Fibroblast of skin of right biceps (primary cell): ENCODE measurements at regions not wholly inside any gene's neighbourhood (a gene's known extent, or its start where the extent isn't known, plus 50 kb on each side); places are given as distances from the start of the nearest gene placed in this dataset.

Experiments used
- DNase-seq: peaks from one replicate; pipeline ENCODE4 v3.0.0-alpha.2; 2013

DNA sequence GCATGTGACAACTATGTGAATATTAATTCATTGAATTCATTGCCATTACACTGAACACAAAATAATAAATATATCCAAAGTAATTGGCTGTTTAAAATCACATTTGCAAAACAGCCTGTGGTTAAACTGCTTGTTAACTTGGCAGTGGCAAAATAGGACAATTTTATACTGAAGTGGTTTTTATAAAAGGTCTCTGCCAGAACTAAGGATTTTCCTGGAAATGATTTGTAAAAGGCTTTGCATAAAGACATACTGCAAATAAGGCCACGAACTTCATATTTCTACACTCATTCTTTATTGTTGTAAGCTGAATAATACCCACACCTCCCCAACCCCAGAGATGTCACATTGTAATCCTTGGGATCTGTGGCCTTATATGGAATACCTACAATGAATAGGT is 370.3 kb upstream of the RGMB start:
- no peak for DNase-seq

DNA sequence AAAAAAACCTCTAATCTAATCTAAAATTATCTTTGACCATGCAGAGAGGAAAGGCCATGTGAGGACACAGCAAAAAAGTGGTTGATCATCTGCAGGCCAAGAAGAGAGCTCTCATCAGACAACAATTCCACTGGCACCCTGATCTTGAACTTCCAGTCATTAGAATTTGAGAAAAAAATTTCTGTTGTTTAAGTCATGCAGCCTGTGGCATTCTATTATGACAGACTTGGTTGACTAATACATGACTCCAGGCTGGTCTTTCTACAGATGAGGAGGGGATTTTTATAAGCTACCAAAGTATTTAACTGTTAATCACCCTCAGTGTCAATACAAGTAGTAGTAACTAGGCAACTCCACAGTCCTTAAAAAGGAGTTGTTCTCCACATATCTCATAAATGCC is 358.5 kb upstream of the RGMB start:
- DNase-seq: peak; percentile 97

- DNase-seq: peak; percentile 42
These were observed 357.8 kb upstream of the RGMB start for GRCh38 chr5:98415663-98416062.

- peak; percentile 63 for DNase-seq
These were observed 356.9 kb upstream of the RGMB start for GRCh38 chr5:98416541-98416940.

- DNase-seq: no peak
These were observed 353.6 kb upstream of the RGMB start for GRCh38 chr5:98419825-98420224.

DNA sequence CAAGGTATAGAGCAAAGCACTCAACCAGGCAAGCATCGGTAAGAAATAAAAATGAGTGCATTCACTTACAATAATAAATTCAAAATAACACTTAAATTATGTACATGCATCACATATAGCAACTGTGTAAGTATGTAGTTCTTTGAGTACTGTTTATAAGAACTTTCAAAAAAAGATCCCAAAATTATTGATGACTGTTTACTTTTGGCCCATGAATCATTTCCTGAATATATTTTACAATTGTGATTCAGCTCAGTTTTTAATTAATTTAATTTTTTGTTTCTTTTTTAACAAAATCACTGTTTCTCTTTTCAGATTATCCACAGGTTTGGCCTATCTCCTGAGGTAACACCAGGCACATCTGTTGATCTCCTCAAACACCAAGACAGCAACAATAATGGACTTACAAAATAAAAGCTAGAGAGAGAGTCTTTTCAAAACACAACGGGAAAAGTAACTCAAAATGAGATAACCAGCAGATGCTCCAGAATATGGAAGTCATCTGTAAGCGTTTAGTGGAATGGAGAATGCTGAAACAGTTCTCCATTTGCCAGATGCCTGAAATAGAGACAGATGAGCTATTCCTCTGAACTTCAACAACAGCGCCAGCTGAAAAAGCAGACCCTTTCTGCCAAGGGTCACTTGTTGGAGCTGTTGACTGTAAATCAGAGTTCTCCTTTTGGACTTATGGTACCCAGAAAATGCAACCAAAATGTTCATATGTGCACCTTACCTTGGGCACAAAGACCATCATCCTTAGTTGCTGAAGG is 348.6 kb upstream of the RGMB start:
- DNase-seq: peak; percentile 64

DNA sequence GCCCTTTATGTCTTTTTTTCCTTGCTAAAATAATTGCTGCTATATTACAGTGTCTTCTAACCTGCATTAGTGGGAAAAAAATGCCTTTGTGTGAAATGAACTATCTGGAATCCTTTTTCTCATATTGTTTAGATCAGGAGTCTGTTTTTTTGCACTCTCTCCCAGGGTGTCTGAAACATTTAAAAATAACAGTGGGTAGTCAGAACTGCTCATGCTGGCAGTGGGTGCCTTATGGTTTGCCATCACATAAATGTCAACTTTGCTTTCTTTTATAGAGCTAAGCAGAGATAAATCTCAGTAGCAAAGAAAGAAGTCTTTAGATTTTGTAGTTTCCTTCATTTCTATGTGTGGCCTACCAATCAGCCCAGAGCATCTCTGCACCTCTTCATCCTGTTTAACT is 347.8 kb upstream of the RGMB start:
- DNase-seq: no peak

DNA sequence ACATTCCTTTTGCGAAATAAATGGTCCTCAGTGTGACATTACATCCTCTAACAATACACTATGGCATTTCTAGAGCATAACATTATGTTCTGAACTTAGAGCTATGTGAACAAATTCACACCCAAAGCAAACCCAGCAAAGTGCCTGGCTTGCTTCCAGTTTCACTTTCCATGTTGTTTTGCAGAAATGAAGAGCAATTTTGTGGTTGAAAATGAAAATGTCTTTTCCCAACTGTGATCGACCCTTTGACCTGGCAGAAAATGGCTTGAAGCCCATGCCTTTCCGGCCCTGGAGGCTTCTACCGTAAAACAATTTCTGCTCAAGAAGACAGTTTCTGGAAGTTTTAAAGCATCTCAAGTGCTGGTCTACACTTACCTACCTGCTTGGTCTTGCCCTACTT is 344.7 kb upstream of the RGMB start:
- peak; percentile 59 for DNase-seq

- DNase-seq: no peak
These were observed 341.1 kb upstream of the RGMB start for GRCh38 chr5:98432378-98432777.

DNA sequence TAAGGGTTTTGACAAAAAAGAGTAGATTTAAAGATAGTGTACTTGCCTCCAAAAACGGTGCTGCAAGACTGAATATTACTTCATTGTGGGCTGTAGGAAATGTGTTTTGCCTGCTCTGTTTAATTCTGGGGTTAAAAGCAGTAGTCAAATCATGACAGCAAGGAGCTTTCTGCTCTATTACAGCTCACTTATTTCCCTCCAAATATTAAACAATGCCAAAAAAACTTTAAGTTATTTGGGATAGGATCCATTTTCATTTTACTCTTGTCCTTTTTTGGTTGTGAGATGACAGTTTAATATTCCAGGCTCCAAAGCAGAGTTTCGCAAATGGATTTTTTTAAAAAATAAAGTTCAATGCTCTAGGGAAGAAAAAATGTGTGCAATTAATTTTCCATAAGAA is 340.4 kb upstream of the RGMB start:
- DNase-seq: no peak

DNA sequence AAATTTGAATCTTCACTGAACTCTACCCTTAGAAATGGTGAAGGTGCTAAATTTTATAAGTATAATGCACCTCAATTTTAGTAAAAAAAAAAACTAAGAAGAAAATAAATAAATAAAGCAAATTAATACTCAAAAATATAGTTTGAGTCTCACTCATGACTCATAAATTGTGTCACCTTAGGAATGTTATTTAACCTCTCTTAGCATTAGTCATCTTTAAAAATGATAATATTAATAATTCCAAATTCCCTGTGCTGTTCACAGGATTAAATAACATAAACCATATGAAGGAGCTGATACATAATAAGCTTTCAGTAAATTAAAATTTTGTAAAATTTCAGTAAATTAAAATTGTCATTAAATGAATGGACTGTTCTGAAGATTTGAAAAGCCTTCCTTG is 339.8 kb upstream of the RGMB start:
- DNase-seq: peak; percentile 49

DNA sequence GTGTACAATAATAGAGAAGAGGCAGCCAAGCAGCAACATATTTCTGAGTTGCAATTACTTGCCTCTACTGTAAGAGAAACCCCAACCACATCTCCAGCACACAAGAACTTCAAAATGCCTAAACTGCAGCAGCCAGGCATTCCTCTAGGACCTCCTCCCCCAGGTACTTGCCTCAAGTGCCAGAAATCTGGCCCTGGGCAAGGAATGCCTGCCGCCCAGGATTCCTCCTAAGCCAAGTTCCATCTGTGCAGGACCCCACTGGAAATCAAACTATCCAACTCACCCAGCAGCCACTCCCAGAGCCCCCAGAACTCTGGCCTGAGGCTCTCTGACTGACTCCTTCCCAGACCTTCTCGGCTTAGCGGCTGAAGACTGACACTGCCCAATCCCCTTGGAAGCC is 336.8 kb upstream of the RGMB start:
- DNase-seq: no peak

DNA sequence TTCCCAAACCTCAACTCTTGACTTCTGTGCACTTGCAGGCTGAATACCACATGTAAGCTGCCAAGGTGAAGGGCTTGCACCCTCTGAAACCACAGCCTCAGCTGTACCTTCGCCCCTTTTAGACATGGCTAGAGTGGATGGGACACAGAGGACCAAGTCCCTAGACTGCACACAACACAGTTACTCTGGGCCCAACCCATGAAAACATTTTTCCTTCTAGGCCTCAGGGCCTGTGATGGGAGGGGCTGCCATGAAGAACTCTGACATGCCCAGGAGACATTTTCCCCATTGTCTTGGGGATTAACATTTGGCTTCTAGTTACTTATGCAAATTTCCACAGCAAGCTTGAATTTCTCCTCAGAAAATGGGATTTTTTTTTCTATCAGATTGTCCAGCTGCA is 331.0 kb upstream of the RGMB start:
- DNase-seq: no peak

GRCh38 chr5:98443881-98444280 is 329.6 kb upstream of the RGMB start:
- peak; percentile 65 for DNase-seq

DNA sequence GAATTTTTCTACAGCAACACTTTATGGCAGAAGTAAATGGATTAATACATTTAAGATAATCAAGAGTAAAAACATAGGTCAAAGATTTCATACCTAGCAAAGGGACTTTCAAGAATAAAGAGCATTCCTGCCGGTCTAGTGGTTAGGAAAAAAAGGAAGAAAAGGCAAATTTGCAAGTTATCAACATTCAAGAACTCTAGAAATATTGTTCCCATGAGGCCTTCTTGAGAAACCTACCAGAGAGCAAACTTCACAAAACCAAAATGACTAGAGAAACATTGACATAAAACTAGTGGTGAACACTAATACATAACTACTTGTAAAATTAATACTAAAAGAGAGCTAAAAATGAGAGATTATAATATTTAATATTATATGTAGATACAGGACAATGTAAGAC is 320.2 kb upstream of the RGMB start:
- no peak for DNase-seq

GRCh38 chr5:98454407-98454806 is 319.1 kb upstream of the RGMB start:
- DNase-seq: peak; percentile 39

- peak; percentile 96 for DNase-seq
These were observed 318.6 kb upstream of the RGMB start for GRCh38 chr5:98454904-98455303.

DNA sequence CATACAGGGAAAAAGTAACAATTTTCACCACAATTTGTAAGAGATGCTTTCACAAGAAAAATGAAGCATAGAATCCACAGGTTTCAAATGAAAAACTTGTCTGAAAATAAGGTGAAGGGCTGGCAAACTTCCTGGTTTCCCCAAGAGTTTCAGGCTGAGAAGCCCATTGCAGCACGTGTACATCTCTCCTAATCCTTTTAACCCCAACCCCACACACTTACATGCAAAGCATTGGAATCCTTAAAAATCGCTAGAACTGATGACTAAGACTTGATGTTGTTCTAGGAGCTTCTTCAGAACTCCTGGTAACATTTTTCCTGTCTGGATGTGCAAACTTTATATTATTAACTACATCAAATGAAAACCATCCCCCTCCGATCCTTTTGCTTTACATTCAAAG is 317.8 kb upstream of the RGMB start:
- DNase-seq: peak; percentile 93

DNA sequence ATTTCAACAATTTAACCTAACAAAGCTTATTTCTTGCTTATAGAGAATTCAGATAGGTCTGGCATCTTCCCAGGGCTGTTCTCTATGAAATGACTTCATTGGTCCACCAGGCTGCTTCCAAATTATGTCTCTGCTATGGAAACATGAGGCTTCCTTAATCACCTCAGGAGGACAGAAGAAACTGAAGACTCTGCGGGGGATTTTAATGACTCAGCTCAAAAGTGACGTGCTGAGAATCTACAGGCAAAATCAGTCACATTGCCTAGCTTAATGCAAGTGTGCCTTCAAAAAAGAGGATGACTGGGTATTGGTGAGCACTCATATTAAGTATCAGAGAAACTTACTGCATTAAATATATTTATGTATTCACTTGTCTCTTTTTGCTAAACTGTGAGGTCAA is 315.5 kb upstream of the RGMB start:
- DNase-seq: peak; percentile 98

DNA sequence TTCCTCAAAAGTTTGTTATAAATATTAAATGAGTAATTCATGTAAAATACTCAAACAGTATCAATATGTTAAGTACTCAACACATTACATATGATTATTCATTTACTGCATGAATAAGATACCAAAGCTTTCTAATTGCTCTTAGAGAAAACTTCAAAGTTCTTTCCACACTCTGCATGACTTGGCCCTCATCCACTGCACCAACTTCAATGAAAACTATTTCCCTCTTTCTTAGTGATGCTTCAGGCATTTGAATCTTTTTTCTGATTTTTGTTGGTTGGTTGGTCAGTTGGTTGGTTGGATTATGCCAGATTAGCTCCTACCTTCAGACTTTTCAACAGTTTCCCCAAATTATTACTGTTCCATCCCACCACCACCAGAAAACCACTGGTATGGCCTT is 314.7 kb upstream of the RGMB start:
- peak; percentile 67 for DNase-seq

GRCh38 chr5:98460536-98460935 is 312.9 kb upstream of the RGMB start:
- peak; percentile 51 for DNase-seq

DNA sequence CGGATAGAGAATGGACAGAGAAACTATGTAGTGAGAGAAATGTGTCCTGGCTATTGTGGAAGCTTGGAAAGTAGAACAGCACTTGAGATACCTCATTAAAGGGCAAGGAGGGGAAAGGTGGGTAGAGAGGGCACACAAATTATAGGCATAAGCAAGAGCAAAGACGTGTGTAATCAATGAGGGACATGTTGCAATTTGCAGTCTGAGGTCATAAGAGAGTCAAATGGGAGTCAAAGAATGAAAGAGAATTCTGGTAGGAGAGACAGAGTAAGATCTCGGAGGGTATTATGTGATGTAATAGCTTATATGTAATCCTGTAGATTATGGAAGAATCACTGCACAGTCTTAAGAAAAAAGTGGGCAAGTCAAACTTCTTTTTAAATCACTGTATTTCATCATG is 312.0 kb upstream of the RGMB start:
- DNase-seq: peak; percentile 21

GRCh38 chr5:98463222-98463621 is 310.2 kb upstream of the RGMB start:
- DNase-seq: no peak

DNA sequence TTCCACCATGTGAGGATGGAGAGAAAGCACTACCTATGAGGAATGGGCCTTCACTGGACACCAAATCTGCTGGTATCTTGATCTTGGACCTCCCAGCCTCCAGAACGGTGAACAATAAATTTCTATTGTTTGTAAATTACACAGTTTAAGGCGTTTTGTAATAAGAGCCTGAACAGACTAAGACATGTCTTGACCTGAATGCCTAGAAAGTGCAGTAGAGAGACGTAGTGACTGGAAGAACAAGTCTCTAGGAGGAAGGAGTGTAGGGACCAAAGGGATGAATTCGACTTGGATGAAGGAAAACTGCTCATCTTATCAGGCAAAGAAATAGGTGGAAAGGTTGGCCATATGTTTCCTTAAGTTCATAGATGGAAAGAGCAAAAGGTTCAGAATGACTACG is 309.8 kb upstream of the RGMB start:
- DNase-seq: no peak

DNA sequence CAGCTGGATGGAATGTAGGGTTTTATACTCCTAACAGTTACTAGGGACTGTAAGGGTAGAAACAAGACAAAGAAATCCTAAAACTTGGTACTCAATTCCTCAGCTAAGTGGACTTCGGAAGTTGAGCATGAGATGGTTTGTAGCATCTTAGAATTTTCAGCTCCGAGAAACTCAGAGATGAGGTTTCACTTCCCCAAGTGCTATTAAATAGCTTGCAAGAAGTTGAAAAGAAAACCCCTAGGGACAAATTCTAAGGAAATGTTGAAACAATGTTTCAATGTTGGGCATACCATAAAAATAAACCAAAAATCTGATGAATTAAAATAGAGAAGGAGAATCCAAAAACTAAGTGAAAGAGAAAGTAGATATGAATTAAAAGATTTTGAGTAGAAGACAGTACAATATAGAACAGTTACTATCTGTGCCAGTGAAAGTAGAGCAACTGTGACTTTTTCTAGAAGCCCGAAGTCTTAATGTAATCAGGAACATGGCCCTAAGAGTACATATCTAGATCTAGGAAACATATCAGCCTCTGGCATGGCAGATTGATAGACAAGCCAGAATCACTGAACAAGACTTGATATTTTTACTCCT is 308.6 kb upstream of the RGMB start:
- no peak for DNase-seq
